GM21723 (cell line): ENCODE measurements at regions not wholly inside any gene's neighbourhood (a gene's known extent, or its start where the extent isn't known, plus 50 kb on each side); places are given as distances from the start of the nearest gene placed in this dataset.

Experiments
- ATAC-seq: cut with Tn5 transposase; IDR thresholded peaks from one replicate; pipeline ENCODE4 v1.9.1; 2021; ENCODE audit warnings: mild to moderate bottlenecking, moderate library complexity; ENCODE audit not compliant: unreplicated experiment

- ATAC-seq, result no peak
These were observed 75.9 kb downstream of the EDN3 start for GRCh38 chr20:59376109-59376841.

- no peak for ATAC-seq
These were observed 76.6 kb downstream of the EDN3 start for GRCh38 chr20:59376998-59377397.

- no peak for ATAC-seq
These were observed 77.4 kb downstream of the EDN3 start for GRCh38 chr20:59377842-59378241.

- ATAC-seq, result no peak
These were observed 78.0 kb downstream of the EDN3 start for GRCh38 chr20:59378396-59378795.

- no peak for ATAC-seq
These were observed 78.6 kb downstream of the EDN3 start for GRCh38 chr20:59378966-59379365.

- no peak for ATAC-seq
These were observed 81.3 kb downstream of the EDN3 start for GRCh38 chr20:59381689-59382088.

DNA sequence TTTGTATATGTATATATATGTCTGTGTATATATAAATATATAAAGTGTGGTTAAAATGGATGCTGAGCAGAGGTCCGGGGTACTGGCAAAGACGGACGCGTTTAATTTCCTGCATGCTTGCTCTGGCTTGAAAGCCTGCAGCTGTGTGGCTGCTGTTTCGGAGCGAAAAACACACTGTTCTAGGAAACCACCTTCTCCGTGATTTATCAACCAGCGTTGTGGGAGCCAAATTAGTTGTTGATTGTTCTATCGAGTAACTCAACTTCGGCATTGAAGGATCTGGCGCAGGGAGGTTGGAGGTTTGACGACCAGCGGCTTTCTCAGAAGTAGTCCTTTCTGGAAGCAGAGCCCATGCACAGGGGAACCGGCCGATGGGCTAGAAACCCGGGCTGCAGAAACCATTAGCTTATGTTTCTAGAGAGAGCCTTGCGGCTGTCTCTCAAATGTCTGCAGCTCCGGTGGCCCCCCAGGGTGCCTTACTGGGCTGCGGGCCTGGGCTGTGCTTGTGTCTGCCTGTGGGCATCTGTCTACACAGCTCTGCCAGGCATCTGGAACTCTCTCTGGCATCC lies 81.8 kb downstream of the EDN3 start:
- ATAC-seq, result no peak

GRCh38 chr20:59382907-59383306 lies 82.5 kb downstream of the EDN3 start:
- no peak for ATAC-seq

DNA sequence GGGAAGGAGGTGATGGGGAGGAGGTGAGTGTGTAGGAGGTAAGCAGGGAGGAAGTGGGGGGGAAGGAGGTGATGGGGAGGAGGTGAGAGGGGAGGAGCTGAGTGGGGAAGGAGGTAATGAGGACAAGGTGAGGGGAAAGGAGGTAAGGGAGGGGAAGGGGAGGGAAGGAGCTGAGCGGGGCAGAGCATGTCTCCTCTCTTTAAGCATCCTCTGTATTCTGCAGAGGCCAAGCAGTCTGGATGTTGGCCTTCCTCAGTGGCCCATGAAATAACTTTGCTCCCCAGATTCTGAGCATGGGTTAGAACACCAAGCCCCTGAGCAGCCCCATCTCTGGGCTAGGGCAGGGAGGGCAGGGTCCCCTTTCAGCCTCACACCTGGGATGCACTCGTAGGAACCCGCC lies 84.6 kb downstream of the EDN3 start:
- ATAC-seq, result no peak

DNA sequence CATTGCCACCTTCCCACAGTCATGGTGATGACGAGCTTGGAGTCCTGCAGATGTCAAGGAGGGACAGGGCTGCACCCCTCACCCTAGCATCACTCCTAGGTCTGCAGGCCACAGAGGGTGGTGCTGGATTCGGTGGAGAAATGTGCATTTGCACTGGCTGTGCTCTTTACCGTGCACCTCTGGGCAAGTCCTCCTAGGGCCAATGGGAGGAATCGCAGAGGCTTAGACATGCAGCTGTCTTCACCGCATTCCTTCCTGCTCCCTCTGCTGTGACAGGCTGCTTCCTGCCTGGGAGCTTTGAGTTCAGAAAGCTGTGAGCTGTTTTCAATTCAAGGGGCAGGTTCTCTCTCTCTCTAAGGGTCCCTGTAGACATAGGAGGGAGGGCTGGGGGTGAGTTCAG lies 85.1 kb downstream of the EDN3 start:
- no peak for ATAC-seq

DNA sequence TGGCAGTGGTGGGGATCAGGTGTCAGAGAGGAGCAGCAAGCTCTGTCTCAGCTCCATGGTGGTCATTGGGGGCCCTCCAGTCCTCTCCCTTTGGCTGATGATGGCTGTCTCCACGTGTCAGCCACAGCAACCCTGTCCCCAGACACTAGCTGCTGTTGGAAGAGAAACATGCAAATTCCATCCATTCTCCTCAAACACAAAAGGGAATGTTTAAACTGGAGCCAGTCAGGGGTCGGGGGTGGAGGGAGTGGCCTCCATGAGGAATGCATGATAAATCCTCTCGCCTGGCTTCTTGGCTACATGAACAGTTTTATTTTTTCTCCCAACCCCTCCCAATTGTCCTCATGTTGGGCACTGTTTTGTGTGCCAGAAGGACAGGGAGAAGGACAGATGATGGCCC lies 86.4 kb downstream of the EDN3 start:
- ATAC-seq, result no peak

- ATAC-seq, result no peak
These were observed 87.5 kb downstream of the EDN3 start for GRCh38 chr20:59387891-59388290.

DNA sequence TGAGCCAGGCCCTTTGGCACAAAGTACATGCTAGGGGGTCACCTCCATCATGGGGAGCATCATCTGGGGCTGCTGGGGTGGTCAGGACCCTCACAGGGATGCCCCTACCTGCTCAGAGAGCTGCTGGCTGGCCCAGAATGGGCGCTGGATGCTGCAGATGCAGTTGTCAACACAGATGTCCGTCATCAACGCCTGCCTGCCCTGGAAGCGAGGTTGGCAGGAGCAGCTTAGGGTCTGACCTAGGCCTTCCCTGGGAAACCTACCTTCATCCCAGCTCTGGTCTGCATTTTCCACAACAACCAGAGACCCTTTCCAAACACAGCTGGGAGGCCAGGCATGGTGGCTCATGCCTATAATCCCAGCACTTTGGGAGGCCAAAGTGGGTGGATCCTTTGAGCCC lies 88.0 kb downstream of the EDN3 start:
- no peak for ATAC-seq

- ATAC-seq, result no peak
These were observed 90.0 kb downstream of the EDN3 start for GRCh38 chr20:59390437-59390836.

DNA sequence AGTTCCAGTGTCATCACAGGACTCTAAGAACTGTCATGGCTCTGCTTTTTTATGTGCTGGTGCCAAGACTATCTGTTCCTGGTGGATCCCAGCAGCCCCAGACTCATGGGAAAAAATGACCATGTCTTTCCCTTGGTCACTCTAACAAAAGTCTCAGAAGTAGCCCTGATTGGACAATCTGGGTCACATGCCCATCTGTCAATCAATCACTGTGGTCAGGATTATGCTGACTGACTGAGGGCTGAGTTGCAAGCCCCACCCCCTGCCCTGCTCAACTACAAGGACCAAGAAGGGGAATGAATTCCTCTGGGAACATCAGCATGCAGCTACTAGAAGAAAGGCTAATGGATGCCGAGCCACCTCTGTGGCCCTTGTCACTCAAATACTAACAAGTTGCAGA lies 91.6 kb downstream of the EDN3 start:
- no peak for ATAC-seq

DNA sequence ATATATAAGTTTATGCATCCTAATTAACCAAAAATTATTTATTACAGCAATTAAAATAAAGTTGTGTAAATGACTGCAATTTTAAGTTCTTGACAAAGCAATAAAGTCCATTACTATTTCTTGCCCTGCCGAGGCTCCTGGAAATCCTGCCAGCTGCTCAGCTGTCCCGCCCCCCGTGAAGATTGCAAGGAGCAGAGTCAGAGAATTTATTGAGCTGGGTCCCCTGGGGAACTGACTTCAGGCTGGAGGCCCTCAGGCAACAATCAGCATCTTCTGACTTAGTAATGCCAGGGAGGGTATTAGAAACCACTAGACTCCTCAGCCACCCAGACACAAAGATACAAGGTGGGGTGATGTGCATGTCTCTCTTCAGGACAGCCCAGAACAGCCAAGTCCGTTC lies 92.3 kb downstream of the EDN3 start:
- ATAC-seq, result no peak

DNA sequence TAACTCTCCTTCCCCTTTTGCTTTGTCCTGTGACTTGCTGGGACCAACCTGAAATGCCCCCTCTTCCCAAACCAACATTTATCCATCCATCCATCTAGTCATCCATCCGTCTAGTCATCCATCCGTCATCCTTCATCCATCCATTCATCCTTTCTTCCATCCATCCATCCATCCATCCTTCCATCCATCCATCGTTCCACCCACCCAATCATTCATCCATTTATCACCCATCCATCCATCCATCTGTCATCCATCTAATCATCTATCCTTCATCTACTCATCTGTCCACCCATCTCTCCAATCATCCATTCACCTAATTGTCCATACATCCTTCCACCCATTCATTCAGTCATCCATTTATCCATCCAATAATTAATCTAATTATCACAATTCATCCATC lies 92.7 kb downstream of the EDN3 start:
- ATAC-seq, result no peak

GRCh38 chr20:59395729-59396128 lies 95.3 kb downstream of the EDN3 start:
- ATAC-seq, result no peak

- ATAC-seq, result no peak
These were observed 98.3 kb downstream of the EDN3 start for GRCh38 chr20:59398537-59399205.

- no peak for ATAC-seq
These were observed 99.2 kb downstream of the EDN3 start for GRCh38 chr20:59399426-59400099.

DNA sequence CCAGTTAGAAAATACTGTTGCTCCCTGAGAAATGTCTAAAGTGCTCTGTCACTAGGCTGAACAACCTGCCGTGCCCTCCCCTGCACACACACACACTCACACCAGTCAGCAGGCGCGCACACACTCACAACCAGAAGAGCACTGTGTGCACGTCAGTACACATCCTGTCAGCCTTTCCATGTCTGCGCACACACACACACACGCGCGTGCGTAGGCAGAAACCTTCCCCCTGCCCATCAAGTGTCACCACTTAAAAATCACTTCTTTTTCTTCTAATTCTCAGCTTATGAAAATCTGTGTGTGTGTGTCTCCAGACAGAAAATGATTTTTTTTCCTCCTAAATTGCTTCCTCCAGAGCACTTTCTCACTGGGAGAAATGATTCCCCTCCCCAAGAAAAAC lies 100.3 kb downstream of the EDN3 start:
- no peak for ATAC-seq

- ATAC-seq, result no peak
These were observed 102.3 kb downstream of the EDN3 start for GRCh38 chr20:59402681-59403080.
